Skeletal muscle satellite cell (primary cell): ENCODE measurements at regions not wholly inside any gene's neighbourhood (a gene's known extent, or its start where the extent isn't known, plus 50 kb on each side); places are given as distances from the start of the nearest gene placed in this dataset.

Experiments
- H3K27me3 ChIP-seq: 2 replicates; pipeline ENCODE4 v1.7.0; 2013; ENCODE audit warnings: low read length; ENCODE audit not compliant: control insufficient read depth, insufficient read depth
- H3K36me3 ChIP-seq: 2 replicates; pipeline ENCODE4 v1.7.0; 2013; ENCODE audit warnings: mild to moderate bottlenecking, control low read depth, low read length; ENCODE audit not compliant: insufficient read depth
- H3K4me1 ChIP-seq: 2 replicates; pipeline ENCODE4 v1.7.0; 2013; ENCODE audit warnings: low read length; ENCODE audit not compliant: control insufficient read depth, insufficient read depth
- H3K4me2 ChIP-seq: 2 replicates; pipeline ENCODE4 v1.7.0; 2013; ENCODE audit warnings: mild to moderate bottlenecking, low read length
- H3K4me3 ChIP-seq: 2 replicates; pipeline ENCODE4 v1.7.0; 2013; ENCODE audit warnings: low read length
- H3K9ac ChIP-seq: 2 replicates; pipeline ENCODE4 v1.7.0; 2013; ENCODE audit warnings: mild to moderate bottlenecking, low read depth, low read length, moderate library complexity
- H3K9me3 ChIP-seq: replicated peaks from 2 replicates; pipeline ENCODE4 v1.7.0; 2013; ENCODE audit warnings: mild to moderate bottlenecking, control low read depth, low read length

- H3K4me2 ChIP-seq, result no peak overlapping the region
- H3K4me3 ChIP-seq, result no peak overlapping the region
- H3K9ac ChIP-seq, result no peak overlapping the region
- peaks cover 10% of the 10 kb centered on the region for H3K9me3 ChIP-seq
- H3K36me3 ChIP-seq, result no peaks in the 10 kb centered on the region
- H3K4me1 ChIP-seq, result no peaks in the 10 kb centered on the region
- no peaks in the 10 kb centered on the region for H3K27me3 ChIP-seq
These were observed 379.1 kb downstream of the BRD1 start for GRCh38 chr22:49448526-49448925.

GRCh38 chr22:49447837-49448236, 379.8 kb downstream of the BRD1 start:
- no peak overlapping the region for H3K4me2 ChIP-seq
- peaks cover 10% of the 10 kb centered on the region for H3K9me3 ChIP-seq
- no peak overlapping the region for H3K4me3 ChIP-seq
- no peak overlapping the region for H3K9ac ChIP-seq
- H3K27me3 ChIP-seq, result no peaks in the 10 kb centered on the region
- no peaks in the 10 kb centered on the region for H3K4me1 ChIP-seq
- H3K36me3 ChIP-seq, result no peaks in the 10 kb centered on the region

- Histone ChIP-seq H3K36me3 (no peaks in the 10 kb centered on the region), H3K9me3 (peaks cover 10% of the 10 kb centered on the region), H3K27me3 (no peaks in the 10 kb centered on the region), H3K4me1 (no peaks in the 10 kb centered on the region), H3K9ac (no peak overlapping the region), H3K4me3 (no peak overlapping the region), H3K4me2 (no peak overlapping the region)
These were observed 380.6 kb downstream of the BRD1 start for GRCh38 chr22:49446759-49447710.

GRCh38 chr22:49446145-49446758, 381.4 kb downstream of the BRD1 start:
- Histone ChIP-seq H3K36me3 (no peaks in the 10 kb centered on the region), H3K4me1 (no peaks in the 10 kb centered on the region), H3K27me3 (no peaks in the 10 kb centered on the region), H3K9me3 (peaks cover 10% of the 10 kb centered on the region), H3K4me2 (no peak overlapping the region), H3K9ac (no peak overlapping the region), H3K4me3 (no peak overlapping the region)

GRCh38 chr22:49444781-49445180, 382.9 kb downstream of the BRD1 start:
- Histone ChIP-seq H3K4me3 (no peak overlapping the region), H3K4me2 (no peak overlapping the region), H3K36me3 (no peaks in the 10 kb centered on the region), H3K9me3 (peaks cover 13% of the 10 kb centered on the region), H3K9ac (no peak overlapping the region), H3K27me3 (no peaks in the 10 kb centered on the region), H3K4me1 (no peaks in the 10 kb centered on the region)

GRCh38 chr22:49440931-49441330, 386.7 kb downstream of the BRD1 start:
- Histone ChIP-seq H3K4me1 (no peaks in the 10 kb centered on the region), H3K9ac (no peak overlapping the region), H3K4me2 (no peak overlapping the region), H3K9me3 (peaks cover 22% of the 10 kb centered on the region), H3K4me3 (no peak overlapping the region), H3K27me3 (no peaks in the 10 kb centered on the region), H3K36me3 (no peaks in the 10 kb centered on the region)

- H3K4me3 ChIP-seq, result no peak overlapping the region
- no peaks in the 10 kb centered on the region for H3K4me1 ChIP-seq
- no peaks in the 10 kb centered on the region for H3K36me3 ChIP-seq
- peaks cover 18% of the 10 kb centered on the region for H3K9me3 ChIP-seq
- no peak overlapping the region for H3K9ac ChIP-seq
- H3K4me2 ChIP-seq, result no peak overlapping the region
- H3K27me3 ChIP-seq, result no peaks in the 10 kb centered on the region
These were observed 388.3 kb downstream of the BRD1 start for GRCh38 chr22:49439373-49439772.

GRCh38 chr22:49437956-49438355, 389.7 kb downstream of the BRD1 start:
- H3K4me3 ChIP-seq, result no peak overlapping the region
- H3K36me3 ChIP-seq, result no peaks in the 10 kb centered on the region
- peaks cover 24% of the 10 kb centered on the region for H3K9me3 ChIP-seq
- no peaks in the 10 kb centered on the region for H3K27me3 ChIP-seq
- H3K4me1 ChIP-seq, result no peaks in the 10 kb centered on the region
- H3K4me2 ChIP-seq, result no peak overlapping the region
- no peak overlapping the region for H3K9ac ChIP-seq

GRCh38 chr22:49437356-49437755, 390.3 kb downstream of the BRD1 start:
- Histone ChIP-seq H3K9ac (no peak overlapping the region), H3K4me1 (no peaks in the 10 kb centered on the region), H3K9me3 (peaks cover 24% of the 10 kb centered on the region), H3K4me3 (no peak overlapping the region), H3K27me3 (no peaks in the 10 kb centered on the region), H3K4me2 (no peak overlapping the region), H3K36me3 (no peaks in the 10 kb centered on the region)

GRCh38 chr22:49436056-49436455, 391.6 kb downstream of the BRD1 start:
- H3K9ac ChIP-seq, result no peak overlapping the region
- no peaks in the 10 kb centered on the region for H3K36me3 ChIP-seq
- H3K4me2 ChIP-seq, result no peak overlapping the region
- peaks cover 24% of the 10 kb centered on the region for H3K9me3 ChIP-seq
- no peaks in the 10 kb centered on the region for H3K27me3 ChIP-seq
- no peaks in the 10 kb centered on the region for H3K4me1 ChIP-seq
- H3K4me3 ChIP-seq, result no peak overlapping the region

GRCh38 chr22:49435596-49435995, 392.1 kb downstream of the BRD1 start:
- Histone ChIP-seq H3K9me3 (peaks cover 21% of the 10 kb centered on the region), H3K4me2 (no peak overlapping the region), H3K36me3 (no peaks in the 10 kb centered on the region), H3K4me3 (no peak overlapping the region), H3K9ac (no peak overlapping the region), H3K4me1 (no peaks in the 10 kb centered on the region), H3K27me3 (no peaks in the 10 kb centered on the region)
